NCI-H1694 treated with DMSO at 0.1 percent for 48 hours (cell line): ENCODE measurements at regions not wholly inside any gene's neighbourhood (a gene's known extent, or its start where the extent isn't known, plus 50 kb on each side); places are given as distances from the start of the nearest gene placed in this dataset.
"Not testable (repeated sequence)": the region's sequence is repeated elsewhere in the genome, so short reads cannot be mapped to it uniquely, and the experiment has no call there.

Source experiments
- DNase-seq: peaks from one replicate; lab custom pipeline; 2025; lab: John Stamatoyannopoulos, UW

DNA sequence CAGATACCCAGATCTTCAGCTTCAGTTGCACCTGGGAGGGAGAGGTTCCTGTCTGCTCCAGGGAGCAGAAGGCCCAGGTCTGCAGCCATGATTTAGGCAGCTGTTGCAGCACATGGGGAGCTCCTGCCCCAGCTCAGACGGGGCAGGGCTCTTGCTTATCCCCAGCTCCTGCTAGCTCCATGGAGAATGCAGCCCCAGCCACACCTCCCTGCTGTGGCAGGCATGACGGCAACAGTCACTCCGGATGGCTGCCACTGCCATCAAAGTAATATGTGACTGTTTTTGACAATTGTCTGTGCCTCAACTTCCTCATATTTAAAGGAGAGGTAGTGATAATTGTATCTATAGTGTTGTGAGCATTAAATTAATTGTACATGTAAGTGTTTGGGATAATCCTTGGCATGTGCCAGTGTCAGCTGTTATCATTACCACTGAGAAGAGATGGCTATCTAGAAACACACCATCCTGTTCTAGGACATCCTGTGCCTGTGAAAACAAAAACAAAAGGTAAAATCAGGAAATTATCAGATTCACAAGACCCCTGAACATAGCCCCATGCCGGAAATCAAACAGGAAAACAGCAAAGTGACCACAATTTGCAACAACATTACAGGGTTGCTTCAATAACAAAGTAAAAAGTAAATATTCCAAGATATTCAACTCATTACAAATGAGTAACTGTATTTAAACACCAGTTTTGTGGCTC is 1048.8 kb upstream of the ACO1 start:
- DNase-seq = no peak

DNA sequence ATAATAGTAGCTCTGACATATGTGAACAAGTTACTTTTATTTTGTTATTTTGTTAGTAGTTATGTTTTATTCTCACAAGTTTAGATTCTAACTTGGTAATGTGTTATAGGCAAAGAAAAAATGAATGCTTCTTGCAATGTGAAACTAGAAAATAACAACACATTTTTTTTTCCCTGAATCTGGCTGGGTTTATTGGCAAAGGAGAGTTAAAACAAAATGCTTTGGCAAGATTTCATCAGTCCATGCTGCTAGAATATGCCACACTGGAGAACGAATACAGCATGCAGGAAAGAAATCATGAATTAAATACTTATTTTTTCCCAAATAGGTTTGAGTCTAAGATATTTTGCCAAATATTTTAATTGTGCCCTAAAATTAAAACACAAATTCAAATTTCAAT is 1048.1 kb upstream of the ACO1 start:
- DNase-seq = no peak

DNA sequence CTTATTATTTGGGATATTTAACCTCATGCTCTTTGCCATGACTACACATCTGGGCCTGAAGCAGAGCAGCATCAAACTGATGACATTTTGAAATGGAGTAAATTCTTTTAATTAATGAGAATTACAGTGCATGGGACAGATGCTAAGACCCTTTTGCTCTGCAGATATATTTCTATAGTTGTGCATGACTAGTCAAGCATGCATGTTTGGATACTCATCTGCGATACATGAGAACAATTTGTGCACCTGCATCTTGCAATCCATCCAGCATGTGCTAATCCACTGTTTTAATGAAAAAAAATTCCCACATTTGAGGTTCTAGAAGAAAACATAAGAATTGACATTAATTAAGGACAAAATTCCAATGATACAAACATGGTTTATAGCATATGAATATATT is 1047.6 kb upstream of the ACO1 start:
- peak; percentile 76 for DNase-seq

DNA sequence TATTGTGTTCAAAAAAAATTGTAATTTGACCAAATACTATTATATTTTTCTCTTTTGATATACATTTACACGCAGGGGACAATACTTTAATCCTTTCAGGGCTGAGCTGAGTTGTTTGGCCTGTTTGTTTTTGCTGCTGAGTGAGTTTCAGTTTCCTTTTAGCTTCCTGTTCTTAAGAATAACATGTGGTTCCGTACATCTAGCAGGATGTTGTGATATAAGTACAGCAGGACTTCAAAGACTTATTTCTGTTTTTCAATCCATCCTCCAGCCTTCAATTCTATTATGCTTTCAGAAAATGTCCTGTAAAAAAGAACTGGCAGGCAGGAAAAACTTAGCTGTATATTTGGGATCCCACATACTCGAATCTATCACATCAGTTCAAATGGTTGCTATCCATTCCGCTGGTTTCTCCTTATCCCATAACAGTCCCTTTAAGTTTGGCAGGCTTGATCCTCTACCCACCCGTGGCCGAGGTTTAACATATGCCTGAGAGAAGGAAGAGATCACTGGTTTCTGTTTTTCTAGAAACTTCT is 1037.3 kb upstream of the ACO1 start:
- DNase-seq = no peak

DNA sequence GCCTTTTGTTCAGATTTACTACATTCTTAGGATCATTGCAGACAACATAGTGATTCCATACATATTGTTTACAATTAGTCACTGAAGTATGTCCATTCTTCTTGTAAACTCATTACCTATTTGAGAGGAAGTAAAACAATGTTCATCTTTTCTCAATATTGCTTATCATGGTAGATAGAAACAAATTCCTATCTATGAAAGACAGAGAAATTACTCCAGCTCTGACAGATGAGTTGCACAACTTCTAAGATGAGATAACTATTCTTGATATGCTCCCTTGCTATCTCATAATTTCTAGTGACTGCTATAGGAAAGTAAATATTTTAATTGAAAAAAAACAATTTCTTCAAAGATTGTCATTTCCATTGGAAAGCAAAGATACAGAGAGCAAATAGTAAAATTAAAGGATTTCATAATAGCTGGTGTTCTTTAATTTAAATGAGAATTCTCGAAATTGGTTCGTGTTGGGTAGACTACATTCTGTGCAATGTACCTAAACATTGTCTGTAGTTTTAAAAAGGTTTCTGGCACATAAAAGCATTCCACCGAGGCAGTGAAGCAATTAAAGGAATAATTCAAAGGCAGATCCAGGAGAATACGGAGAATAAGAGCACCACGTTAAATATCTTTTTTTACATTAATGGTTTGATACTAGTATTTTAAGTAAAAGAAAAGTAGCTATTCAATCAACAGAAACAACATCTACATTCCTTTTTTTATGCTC is 1029.1 kb upstream of the ACO1 start:
- DNase-seq = no peak

DNA sequence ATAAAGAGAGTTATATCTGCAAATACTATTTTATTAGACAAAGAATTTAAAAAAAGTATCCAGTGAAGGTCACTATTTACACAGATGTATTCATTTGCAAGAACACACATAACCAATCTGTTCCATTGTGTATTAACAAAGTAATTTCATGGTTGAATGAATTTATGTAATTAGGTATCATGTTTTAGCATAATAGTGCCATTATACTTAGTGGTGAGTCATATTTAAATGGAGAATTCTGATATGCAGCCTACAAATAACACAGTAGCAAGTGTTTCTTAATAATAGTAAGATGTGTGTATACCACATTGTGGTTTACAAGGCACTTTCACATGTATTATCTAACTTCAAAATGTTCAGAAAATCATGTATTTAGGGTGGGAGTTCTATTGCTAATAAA is 1028.5 kb upstream of the ACO1 start:
- DNase-seq = no peak

DNA sequence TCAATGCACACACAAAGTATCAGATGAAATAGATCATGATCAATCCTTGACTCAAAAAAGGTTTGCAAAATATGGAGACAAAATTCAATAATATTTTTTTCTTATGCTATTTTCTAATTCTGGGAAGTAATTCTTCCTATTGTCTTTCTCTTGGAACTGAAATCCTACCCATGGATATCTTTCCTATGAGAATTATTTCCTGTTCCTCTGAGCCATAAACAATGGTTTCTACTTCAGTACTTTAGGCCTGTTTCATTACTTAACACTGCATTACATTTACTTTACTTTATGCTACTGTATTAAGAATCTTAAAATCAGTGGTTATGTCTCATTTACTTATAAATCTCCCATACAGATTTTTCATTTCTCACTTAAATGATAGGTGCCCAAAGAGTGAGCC is 1025.4 kb upstream of the ACO1 start:
- DNase-seq = no peak

DNA sequence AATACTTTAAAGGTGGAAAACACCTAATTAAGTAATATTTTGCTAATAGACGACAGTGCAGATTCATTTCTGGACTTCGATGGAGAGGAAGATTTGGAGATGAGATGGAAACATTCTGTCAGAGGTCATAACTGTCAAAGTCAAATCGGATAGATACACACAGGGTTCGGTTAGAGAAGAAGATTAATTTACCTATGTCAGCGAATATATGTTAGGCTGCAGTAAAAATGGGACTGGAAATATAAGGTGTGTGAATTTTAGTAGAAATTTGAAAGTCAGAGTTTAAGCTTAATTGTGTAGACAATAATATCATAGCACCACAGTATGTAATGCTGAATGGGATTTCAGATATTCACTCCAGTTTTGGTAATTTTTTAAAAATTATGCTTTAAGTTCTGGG is 1020.3 kb upstream of the ACO1 start:
- DNase-seq = no peak

DNA sequence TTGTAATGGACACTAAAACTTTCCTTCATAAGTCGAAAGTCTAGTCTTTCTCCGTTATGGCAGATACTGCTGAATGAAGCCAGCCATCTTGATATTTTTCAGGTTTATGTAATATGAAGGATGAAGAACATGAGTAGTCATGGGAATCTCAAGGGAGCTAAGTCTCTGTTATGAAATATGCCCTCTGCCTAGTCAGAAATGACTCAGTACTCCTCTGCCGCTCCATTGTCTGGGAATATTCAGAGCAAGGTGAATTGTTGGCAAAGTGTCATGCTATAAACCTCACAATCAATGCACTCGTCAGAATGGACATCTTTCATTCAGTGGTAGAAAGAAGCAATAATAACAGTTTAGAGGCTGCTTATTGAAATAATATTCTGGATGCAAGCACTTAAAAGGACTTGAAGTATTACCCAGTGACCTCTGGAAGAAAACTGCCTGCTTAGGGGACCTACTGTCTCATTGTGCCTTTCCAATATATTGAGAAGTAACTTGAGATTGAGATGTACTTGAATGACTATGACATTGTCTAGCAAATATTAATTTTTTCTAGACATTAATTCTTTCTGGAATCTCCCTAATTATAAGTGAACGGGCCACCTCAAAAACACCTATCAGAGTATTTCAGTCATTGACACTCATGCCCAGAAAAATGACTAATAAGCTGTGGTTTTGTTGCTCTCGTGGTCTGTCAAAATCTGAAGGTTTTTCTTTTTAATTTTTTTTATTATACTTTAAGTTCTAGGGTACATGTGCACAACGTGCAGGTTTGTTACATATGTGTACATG is 1011.5 kb upstream of the ACO1 start:
- DNase-seq = no peak

DNA sequence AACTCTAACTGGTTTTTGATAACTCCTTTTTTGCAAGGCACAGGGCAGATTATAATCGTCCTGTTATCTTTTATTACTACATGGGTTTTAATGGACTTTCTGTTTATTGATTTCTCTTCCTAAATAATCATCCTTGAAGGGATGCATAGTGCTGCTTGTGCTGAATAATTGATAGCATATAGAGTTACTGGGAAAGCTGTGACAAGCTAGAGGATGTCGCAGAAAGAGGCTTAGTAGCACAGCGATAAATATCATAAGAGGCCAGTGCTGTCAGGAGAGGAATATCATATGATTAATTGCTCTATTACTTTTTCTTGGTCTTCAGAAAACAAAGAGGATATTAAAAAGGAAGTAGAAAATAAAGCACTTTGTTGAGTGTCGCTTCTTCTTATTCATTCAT is 1007.1 kb upstream of the ACO1 start:
- no peak for DNase-seq

DNA sequence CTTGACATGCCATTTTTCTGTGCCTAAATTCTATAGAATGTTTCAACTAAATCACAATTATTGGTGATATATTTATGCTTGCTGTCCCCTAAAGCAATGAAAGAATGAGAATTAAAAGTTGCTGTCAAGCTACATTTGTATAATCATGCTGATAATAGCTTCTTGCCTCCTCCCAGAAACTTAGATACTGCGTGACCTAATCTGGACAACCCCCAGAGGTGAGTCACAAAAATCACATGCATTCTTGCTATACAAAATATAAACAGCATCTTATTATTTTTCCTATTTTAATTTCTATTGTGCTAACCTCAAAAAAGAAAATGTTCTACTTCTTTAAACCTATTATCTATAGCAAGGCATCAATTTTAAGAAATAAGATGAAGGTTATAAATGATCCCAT is 995.8 kb upstream of the ACO1 start:
- DNase-seq = no peak

DNA sequence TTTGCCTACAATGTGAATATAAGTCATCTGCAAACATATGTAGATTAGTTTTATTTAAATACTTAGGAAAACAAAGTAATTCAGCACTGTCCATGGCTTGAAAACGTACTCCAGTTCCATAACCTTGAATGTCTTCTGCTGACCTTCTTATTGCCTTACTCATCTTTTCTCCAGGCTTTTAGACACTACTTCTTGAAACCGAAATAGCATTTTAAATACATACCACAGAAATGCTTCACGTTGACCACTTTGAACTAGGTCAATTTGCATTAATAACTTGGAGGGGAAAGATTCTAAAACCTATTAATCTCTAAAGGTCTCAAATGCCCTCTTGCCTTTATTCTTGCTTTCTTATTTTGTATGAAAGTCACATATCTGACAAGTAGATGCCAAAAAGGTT is 995.4 kb upstream of the ACO1 start:
- no peak for DNase-seq

DNA sequence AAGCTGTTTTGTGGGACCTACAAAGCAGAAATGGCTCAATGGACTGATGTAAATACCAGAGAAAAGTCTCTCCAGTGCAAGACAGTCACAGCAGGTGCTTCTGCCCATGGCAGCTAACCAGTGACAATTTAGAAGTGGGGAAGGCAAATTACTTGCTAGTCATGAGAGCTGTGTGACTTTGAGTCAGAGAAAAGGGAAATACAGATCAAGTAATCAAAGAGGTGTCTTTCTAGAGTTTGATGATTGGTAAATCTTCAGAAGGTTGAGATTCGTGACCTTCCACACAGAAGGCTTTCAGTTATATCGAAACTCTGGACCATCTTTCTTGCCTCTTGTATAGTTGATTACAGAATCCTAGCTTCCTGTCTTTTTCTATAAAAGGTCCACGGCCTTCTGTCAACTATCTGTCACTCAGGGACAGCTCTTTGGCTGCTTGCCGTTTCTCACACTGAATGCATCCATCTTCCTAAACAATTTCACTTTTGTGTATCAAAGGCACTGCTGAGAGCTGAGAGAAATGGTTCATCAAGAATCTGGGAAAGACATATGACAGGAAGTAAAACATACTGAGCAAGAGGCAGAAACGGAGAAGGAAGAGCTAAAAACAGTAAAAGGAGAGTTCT is 993.9 kb upstream of the ACO1 start:
- DNase-seq = peak; percentile 62

DNA sequence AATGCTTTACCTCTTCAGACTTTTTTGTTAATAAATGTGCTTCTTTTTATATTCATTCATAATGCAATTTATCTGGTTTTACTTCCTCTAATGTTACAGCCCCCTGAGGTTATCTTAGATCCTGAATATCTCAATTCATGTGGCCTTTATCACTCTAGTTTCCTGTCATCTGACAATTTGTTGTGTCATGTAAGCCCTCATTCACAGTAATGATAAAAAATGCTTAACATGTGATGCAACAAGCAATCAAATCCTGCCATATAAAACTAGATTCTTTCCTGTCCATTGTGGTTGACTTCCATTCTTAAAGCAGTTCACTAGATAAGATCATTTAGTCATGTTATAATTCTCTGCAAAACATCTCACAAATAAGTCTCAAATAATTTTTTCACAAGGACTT is 991.2 kb upstream of the ACO1 start:
- no peak for DNase-seq

DNA sequence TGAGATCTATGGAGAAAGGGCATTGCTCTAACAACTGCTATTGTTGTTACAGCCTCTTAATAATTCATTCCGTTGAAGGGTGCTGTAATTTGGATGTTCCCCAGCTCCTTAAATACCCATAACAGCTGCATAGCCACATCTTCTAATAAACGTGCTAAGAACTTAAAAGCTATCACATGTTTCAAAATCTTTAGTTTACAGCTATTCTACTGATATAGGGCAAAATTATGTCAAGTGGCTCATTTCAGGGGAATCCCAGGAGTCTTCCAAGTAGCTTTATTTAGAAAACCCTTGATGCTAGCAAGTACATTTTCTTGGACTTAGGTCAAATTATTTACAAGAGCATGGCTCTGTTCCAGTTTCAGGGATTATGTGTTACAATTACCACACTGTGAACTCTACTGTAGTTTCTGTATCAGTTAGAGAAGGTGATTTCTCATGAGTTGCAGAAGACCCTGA is 990.4 kb upstream of the ACO1 start:
- no peak for DNase-seq

DNA sequence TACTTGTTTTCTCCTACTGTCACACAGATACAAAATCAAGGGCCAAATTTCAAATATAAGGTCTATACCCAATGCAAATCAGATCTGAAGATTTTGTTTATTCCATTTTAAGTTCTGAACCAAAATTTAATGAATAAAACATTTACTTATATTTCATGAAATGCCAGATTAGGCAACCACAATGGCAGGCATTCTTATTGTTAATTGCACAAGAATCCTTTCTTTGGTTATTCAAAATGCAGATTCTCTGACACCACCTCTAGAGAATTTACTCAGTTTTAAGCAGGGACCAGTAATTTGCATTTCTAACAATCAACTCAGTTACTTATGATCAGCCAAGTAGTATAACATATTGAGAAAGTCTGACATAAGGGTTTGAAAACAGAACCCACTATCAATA is 972.4 kb upstream of the ACO1 start:
- DNase-seq = no peak

DNA sequence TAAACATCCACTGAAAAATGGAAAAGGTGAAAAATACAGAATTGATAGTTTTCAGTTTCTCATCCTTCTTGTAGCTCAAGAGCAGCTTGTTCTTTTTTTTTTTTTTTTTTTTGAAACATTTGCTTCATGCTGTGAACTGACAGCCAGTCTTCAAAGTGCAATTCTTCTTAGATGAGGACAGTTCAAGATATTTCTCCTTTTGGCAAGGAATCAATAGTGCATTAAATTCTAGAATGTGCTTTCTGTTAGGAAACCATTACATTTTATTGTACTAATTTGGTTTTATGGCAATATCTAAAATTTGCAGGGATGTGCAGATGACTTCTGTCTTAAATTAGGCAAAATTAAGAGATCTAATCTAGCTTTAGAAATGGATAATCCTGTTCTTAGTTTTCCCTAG is 969.3 kb upstream of the ACO1 start:
- no peak for DNase-seq

DNA sequence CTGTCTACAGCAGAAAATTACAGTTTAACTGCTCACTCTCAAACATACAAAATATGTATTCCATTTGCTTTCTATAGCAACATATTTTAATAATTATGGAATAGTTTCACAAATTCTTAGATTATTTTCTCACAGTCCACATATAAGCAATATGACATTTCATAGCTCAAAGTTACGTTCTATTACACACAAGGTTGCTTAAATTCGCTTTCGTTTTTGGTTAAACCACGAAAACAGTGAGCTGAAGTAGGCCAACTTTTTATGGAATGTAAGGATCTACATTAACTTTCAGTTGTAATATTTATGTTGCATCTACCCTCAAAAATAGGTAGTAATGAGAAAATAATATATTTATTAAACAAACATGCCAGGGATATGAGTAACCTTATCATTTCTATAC is 966.0 kb upstream of the ACO1 start:
- DNase-seq = no peak

DNA sequence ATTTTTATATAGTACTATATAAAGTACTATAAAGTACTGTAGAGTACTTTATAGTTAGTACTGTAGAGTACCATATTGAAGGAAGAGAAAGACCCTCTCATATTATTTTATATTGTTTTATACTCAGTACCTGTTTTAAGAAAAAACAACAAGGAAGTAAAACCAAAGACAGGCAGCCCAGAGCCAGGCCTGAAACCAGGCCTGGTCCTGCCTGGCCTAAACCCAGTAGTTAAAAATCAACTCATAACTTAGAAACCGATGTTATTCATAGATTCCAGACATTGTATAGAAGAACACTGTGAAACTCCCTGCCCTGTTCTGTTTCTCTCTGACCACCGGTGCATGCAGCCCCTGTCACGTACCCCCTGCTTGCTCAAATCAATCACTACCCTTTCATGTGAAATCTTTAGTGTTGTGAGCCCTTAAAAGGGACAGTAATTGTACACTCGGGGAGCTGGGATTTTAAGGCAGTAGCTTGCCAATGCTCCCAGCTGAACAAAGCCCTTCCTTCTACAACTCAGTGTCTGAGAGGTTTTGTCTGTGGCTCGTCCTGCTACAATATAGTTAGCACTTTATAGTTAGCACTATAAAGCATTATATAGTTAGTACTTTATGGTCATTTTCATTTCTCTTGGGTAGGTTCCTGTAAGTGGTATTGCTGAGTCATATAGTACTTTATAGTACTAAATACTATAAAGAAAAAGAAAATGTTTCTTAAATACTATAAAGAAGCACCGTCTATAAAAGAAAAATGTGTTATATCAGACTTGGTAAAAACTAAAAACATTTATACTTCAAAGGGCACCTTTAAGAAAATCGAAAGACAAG is 940.6 kb upstream of the ACO1 start:
- not testable (repeated sequence) for DNase-seq

DNA sequence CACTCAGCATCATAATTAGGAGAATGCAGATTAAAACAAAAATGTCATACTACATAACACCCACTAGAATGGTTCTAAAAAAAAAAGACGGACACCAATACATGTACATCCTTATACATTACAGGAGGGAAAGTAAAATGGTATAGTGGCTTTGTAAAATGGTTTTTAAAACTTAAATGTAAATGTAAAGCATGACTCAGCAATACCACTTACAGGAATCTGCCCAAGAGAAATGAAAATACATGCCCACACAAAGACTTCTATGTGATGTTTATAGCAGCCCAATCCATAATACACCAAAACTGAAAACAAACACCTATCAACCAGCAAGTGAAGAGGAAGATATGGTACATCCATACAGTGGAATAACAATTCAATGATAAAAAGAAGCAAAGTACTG is 939.1 kb upstream of the ACO1 start:
- DNase-seq = no peak

DNA sequence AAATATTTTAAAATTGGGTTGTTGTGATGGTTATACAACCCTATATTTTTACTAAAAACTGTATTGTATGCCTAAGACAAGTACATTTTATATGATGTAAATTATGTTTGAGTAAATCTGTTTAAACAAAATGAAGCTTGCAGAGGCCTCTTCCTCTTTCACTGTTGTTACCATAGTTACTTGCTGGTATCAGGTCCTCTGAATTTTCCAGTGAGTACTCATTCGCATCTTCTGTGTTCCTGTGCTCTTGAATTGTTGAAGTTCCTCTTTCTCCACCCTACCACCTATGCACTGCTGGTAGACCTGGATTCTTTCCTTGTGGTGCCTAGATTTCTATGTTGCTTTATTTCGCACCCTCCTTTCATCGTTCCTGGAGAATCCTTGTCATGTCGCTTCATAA is 938.5 kb upstream of the ACO1 start:
- DNase-seq = no peak
